Ovary (tissue), 3 donors: ENCODE measurements at regions not wholly inside any gene's neighbourhood (a gene's known extent, or its start where the extent isn't known, plus 50 kb on each side); places are given as distances from the start of the nearest gene placed in this dataset.

Source experiments
- EP300 ChIP-seq: sonication (generic); formaldehyde crosslinking; IDR thresholded peaks from one replicate; pipeline ENCODE4 v1.6.1; 2017; ENCODE audit warnings: antibody characterized with exemption
- POLR2A ChIP-seq: fragments of 450-650 bp; IDR thresholded peaks from one replicate; pipeline ENCODE4 v1.6.1; 2017; ENCODE audit warnings: antibody characterized with exemption, mild to moderate bottlenecking, moderate library complexity
- TF ChIP-seq, protein P1 (sequence below), 3 donors: fragments of 450-650 bp in 2 of 3; fragments of 200-600 bp in 1 of 3; IDR thresholded peaks; one replicate each; pipeline versions ENCODE4 v1.5.1 to v1.8.0; 2016 to 2022; ENCODE audit warnings: antibody characterized with exemption in 3 of 3, mild to moderate bottlenecking in 1 of 3
- donor health status: DM: no; HTN: no; CAD: no.

- TF ChIP-seq, protein P1, sequence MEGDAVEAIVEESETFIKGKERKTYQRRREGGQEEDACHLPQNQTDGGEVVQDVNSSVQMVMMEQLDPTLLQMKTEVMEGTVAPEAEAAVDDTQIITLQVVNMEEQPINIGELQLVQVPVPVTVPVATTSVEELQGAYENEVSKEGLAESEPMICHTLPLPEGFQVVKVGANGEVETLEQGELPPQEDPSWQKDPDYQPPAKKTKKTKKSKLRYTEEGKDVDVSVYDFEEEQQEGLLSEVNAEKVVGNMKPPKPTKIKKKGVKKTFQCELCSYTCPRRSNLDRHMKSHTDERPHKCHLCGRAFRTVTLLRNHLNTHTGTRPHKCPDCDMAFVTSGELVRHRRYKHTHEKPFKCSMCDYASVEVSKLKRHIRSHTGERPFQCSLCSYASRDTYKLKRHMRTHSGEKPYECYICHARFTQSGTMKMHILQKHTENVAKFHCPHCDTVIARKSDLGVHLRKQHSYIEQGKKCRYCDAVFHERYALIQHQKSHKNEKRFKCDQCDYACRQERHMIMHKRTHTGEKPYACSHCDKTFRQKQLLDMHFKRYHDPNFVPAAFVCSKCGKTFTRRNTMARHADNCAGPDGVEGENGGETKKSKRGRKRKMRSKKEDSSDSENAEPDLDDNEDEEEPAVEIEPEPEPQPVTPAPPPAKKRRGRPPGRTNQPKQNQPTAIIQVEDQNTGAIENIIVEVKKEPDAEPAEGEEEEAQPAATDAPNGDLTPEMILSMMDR (IDR thresholded peaks at IDR 0.05) = no peak
- TF ChIP-seq EP300 = no peak
- no peak for TF ChIP-seq POLR2A
These were observed 123.7 kb downstream of the KLF6 start for GRCh38 chr10:3661271-3661670.
